HCT116 (cell line): ENCODE measurements at regions not wholly inside any gene's neighbourhood (a gene's known extent, or its start where the extent isn't known, plus 50 kb on each side); places are given as distances from the start of the nearest gene placed in this dataset.

Experiments
- ATAC-seq: fragments of 200-7000 bp; cut with Tn5 transposase; 2 replicates; pipeline ENCODE4 v1.9.1; 2020; ENCODE audit warnings: mild to moderate bottlenecking, moderate library complexity
- BruUV-seq: library from RNA; stranded (reverse); fragments of 400-500 nt; replicated peaks from 2 replicates; lab custom pipeline; 2021; lab: Mats Ljungman, UMichigan
- CTCF ChIA-PET: fragments of 300-600 bp; sonication (Branson Sonifier 250); formaldehyde crosslinking; loops from one replicate; lab custom pipeline; 2021; ENCODE audit warnings: antibody characterized with exemption; lab: Charles Lee
- POLR2A ChIA-PET: fragments of 300-600, 350-600 bp; sonication (Branson Sonifier 250); formaldehyde crosslinking; loops from one replicate; lab custom pipeline; 2021; ENCODE audit warnings: antibody characterized with exemption; lab: Charles Lee
- RAD21 ChIA-PET, 2 experiments: fragments of 300-600 bp; sonication (Branson Sonifier 250); formaldehyde crosslinking; loops; one replicate each; lab custom pipeline; 2023; ENCODE audit warnings: low total read pairs in 2 of 2; ENCODE audit not compliant: uncharacterized antibody in 2 of 2, unreplicated experiment in 2 of 2, low non-redundant PET in 1 of 2; lab: Charles Lee
- DNase-seq: peaks from one replicate; pipeline ENCODE4 v3.0.0-alpha.2; 2010; ENCODE audit warnings: low read depth, low spot score
- H2AFZ ChIP-seq: fragments of 200-600 bp; shearing (Covaris generic), sonication (generic); 2 replicates; pipeline ENCODE4 v1.6.1; 2017; ENCODE audit warnings: low read depth, mixed run types, mixed read lengths, antibody characterized with exemption, low read length; ENCODE audit not compliant: poor library complexity, severe bottlenecking
- H3K27ac ChIP-seq: 2 replicates; pipeline ENCODE4 v1.5.1; 2012; ENCODE audit warnings: low read depth, low read length
- H3K27me3 ChIP-seq: fragments of 200-600 bp; sonication (generic); 2 replicates; pipeline ENCODE4 v1.6.1; 2016; ENCODE audit warnings: mixed run types, low read length, mixed read lengths; ENCODE audit not compliant: insufficient read depth
- H3K36me3 ChIP-seq, 2 experiments: fragments of 200-500 bp in 1 of 2; fragments of 200-600 bp in 1 of 2; sonication (Bioruptor generic) in 1 of 2; sonication (generic) in 1 of 2; 2 replicates each; pipeline versions ENCODE4 v1.5.1 to v1.6.1; 2014 to 2016; ENCODE audit warnings: low read length in 2 of 2, inconsistent platforms in 1 of 2, mixed read lengths in 1 of 2, mixed run types in 1 of 2; ENCODE audit not compliant: insufficient read depth in 2 of 2, control insufficient read depth in 1 of 2
- H3K4me1 ChIP-seq, 2 experiments: fragments of 200-600 bp in 1 of 2; sonication (generic) in 1 of 2; 2 replicates each; pipeline versions ENCODE4 v1.5.1 to v1.6.1; 2012 to 2017; ENCODE audit warnings: low read length in 2 of 2, inconsistent platforms in 1 of 2, mild to moderate bottlenecking in 1 of 2, mixed read lengths in 1 of 2, mixed run types in 1 of 2, moderate library complexity in 1 of 2; ENCODE audit not compliant: insufficient read depth in 2 of 2, control insufficient read depth in 1 of 2
- H3K4me2 ChIP-seq: fragments of 200-600 bp; sonication (generic); 2 replicates; pipeline ENCODE4 v1.6.1; 2017; ENCODE audit warnings: mixed run types, low read length, mixed read lengths
- H3K4me3 ChIP-seq, 2 experiments: fragments of 200-600 bp in 1 of 2; sonication (generic) in 1 of 2; replicated peaks in 1 of 2; 2 replicates each; pipeline ENCODE4 v1.5.1; 2011 to 2016; ENCODE audit warnings: low read length in 2 of 2, control low read depth in 1 of 2, low read depth in 1 of 2, mild to moderate bottlenecking in 1 of 2, mixed read lengths in 1 of 2, mixed run types in 1 of 2
- H3K79me2 ChIP-seq: fragments of 200-600 bp; sonication (generic); 2 replicates; pipeline ENCODE4 v1.6.1; 2017; ENCODE audit warnings: mild to moderate bottlenecking, mixed run types, low read length, moderate library complexity, mixed read lengths; ENCODE audit not compliant: insufficient read depth
- H3K9ac ChIP-seq: fragments of 200-600 bp; sonication (generic); 2 replicates; pipeline ENCODE4 v1.6.1; 2016; ENCODE audit warnings: low read length, mixed read lengths
- H3K9me2 ChIP-seq: fragments of 200-600 bp; sonication (generic), shearing (Covaris generic); 2 replicates; pipeline ENCODE4 v1.6.1; 2017; ENCODE audit warnings: mixed run types, mild to moderate bottlenecking, moderate library complexity; ENCODE audit not compliant: insufficient read depth
- H3K9me3 ChIP-seq, 2 experiments: fragments of 200-500 bp in 1 of 2; fragments of 200-600 bp in 1 of 2; sonication (Bioruptor generic) in 1 of 2; sonication (generic) in 1 of 2; 2 replicates each; pipeline ENCODE4 v1.6.1; 2014 to 2017; ENCODE audit warnings: low read length in 2 of 2, mixed read lengths in 2 of 2, inconsistent platforms in 1 of 2, low read depth in 1 of 2, mild to moderate bottlenecking in 1 of 2, mixed run types in 1 of 2, moderate library complexity in 1 of 2; ENCODE audit not compliant: control insufficient read depth in 1 of 2, insufficient read depth in 1 of 2
- H4K20me1 ChIP-seq: fragments of 200-600 bp; sonication (generic), shearing (Covaris generic); 2 replicates; pipeline ENCODE4 v1.6.1; 2017; ENCODE audit warnings: mixed run types, mild to moderate bottlenecking, moderate library complexity; ENCODE audit not compliant: insufficient read depth
- CBX3 ChIP-seq: IDR thresholded peaks from 2 replicates; pipeline ENCODE4 v1.6.1; 2012; ENCODE audit warnings: low read depth
- CEBPB ChIP-seq: IDR thresholded peaks from 2 replicates; pipeline ENCODE4 v1.6.1; 2012; ENCODE audit warnings: low read depth
- EZH2 ChIP-seq: fragments of 200-600 bp; sonication (generic); IDR thresholded peaks from 2 replicates; pipeline ENCODE4 v1.6.1; 2017; ENCODE audit warnings: antibody characterized with exemption, mixed run types
- JUND ChIP-seq: IDR thresholded peaks from 2 replicates; pipeline ENCODE4 v1.6.1; 2012
- RAD21 ChIP-seq: IDR thresholded peaks from 2 replicates; pipeline ENCODE4 v1.6.1; 2012; ENCODE audit warnings: low read depth, mild to moderate bottlenecking
- intact Hi-C: fragments of 100-400 bp; cut with micrococcal nuclease; formaldehyde crosslinking; loops from 2 replicates; pipeline ENCODE4 v1.10.0; 2022

DNA sequence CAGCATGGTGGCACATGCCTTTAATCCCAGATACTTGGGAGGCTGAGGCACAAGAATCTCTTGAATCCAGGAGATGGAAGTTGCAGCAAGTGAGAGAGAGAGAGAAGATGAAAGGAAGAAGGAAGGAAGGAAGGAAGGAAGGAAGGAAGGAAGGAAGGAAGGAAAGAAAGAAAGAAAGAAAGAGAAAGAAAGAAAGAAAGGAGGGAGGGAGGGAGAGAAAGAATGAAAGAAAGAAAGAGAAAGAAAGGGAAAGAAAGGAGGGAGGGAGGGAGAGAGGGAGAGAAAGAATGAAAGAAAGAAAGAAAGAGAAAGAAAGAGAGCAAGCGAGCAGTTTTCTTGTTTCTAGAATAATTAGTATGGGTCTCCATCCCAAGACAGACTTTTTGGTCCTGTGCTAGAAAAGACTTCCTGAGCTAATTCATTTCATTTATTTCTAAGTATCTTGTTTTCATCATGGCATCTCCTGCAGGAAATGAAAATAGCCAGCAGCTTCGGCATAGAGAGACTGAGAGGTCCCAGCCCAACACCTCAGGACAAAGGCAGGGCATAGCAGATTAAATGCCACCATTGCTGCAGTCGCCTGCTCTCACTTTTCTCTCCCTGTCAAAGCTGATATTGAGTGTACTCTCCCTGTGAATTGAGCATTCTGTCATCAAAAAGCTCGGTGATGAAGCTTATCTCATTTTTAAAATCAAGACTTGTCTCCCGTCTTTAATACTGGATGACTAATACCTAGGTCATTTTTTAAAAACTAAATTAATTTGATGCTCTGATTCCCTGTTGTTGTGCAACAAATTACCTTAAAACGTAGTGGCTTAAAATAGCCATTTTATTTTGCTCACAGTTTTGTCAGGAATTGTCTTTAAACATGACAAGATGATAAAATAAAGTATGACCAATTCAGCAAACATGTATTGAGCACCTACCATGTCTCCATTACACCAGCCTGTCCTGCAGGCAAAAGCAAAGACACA lies 91.8 kb upstream of the ADRA1B start:
- intact Hi-C loops = loop anchor here (10.0 kb wide), 1 partner anchor 380 kb away; no protein-coding TSS in a partner anchor
- peaks cover 25 to 43% of the 10 kb centered on the region in 2 experiments for H3K4me1 ChIP-seq
- no peaks in the 10 kb centered on the region for H3K79me2 ChIP-seq
- CTCF ChIA-PET = no interaction called here
- no peak overlapping the region for H3K4me3 ChIP-seq
- H3K27ac ChIP-seq = no peak overlapping the region
- no peaks in the 10 kb centered on the region for H3K9me3 ChIP-seq
- no peak overlapping the region for H3K9ac ChIP-seq
- no peaks in the 10 kb centered on the region for H3K27me3 ChIP-seq
- BruUV-seq = no TSS peak
- no peak overlapping the region for H2AFZ ChIP-seq
- no peaks in the 10 kb centered on the region for H4K20me1 ChIP-seq
- peak overlapping the region; percentile 76 for H3K4me2 ChIP-seq
- no peak for ATAC-seq
- no peak for DNase-seq
- TF ChIP-seq RAD21 (0 out of 2 replicates have a peak, but pooled peaks have one; percentile 3), JUND (peak; percentile 14; the same call in 1 of the 2 replicates), EZH2 (no peak), CEBPB (peak; percentile 27; the same call in 1 of the 2 replicates)
- POLR2A ChIA-PET = no interaction called here
- H3K36me3 ChIP-seq = no peaks in the 10 kb centered on the region
- no peaks in the 10 kb centered on the region for H3K9me2 ChIP-seq
- RAD21 ChIA-PET = no interaction called here

DNA sequence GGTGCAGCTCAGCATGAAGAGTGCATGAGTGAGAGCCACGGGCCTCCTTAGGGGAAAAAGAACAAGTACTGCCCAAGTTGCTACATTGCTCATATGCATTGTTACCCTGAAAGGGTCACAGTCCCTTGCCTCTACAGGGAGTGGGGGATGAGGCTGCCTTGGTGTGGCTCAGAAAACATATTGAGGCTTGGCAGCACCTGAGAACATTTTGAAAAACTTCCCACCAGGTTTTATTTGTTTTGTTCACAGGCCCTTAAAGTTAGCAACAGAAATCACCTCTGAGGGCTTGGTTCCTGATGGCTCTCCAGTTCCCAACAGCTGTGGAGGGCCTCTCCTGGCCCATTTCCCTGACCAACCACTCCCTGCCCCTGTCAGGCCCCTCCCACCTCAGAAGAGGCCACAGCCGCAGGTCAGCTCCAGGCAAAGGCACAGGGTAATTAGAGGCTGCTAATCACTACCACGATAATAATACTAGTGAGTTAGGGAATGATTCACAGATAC lies 90.7 kb upstream of the ADRA1B start:
- H3K36me3 ChIP-seq = no peaks in the 10 kb centered on the region
- TF ChIP-seq CEBPB = no peak
- TF ChIP-seq CBX3 = 0 out of 2 replicates have a peak, but pooled peaks have one; percentile 7
- ChIA-PET RAD21 (no interaction called here), CTCF (no interaction called here), POLR2A (no interaction called here)
- ATAC-seq (0 out of 2 replicates have a peak, but pooled peaks have one; percentile 23), DNase-seq (no peak)
- H3K27me3 ChIP-seq = no peaks in the 10 kb centered on the region
- no peak overlapping the region for H3K9ac ChIP-seq
- no peaks in the 10 kb centered on the region for H3K9me3 ChIP-seq
- H3K27ac ChIP-seq = no peak overlapping the region
- H4K20me1 ChIP-seq = no peaks in the 10 kb centered on the region
- no peaks in the 10 kb centered on the region for H3K79me2 ChIP-seq
- H3K4me1 ChIP-seq = peaks cover 25 to 35% of the 10 kb centered on the region in 2 experiments
- intact Hi-C loops = loop anchor here (10.0 kb wide), 1 partner anchor 381 kb away; no protein-coding TSS in a partner anchor
- H3K4me2 ChIP-seq = peak overlapping the region; percentile 76
- peak overlapping the region; percentile 35 for H2AFZ ChIP-seq
- H3K4me3 ChIP-seq = peak overlapping the region in 1 of 2 experiments; percentile 29; a peak in 1 of 4 replicates
- no TSS peak for BruUV-seq
- H3K9me2 ChIP-seq = no peaks in the 10 kb centered on the region
